Kidney (tissue), 13 donors: ENCODE measurements at regions not wholly inside any gene's neighbourhood (a gene's known extent, or its start where the extent isn't known, plus 50 kb on each side); places are given as distances from the start of the nearest gene placed in this dataset.

Source experiments
- DNase-seq, 5 donors: peaks; one replicate each; pipeline ENCODE4 v3.0.0-alpha.2; 2013 to 2020
- FAIRE-seq: peaks from 2 replicates; lab custom pipeline; 2012; peaks lifted over from hg19 to GRCh38; lab: Jason Lieb, UNC
- H3K27ac ChIP-seq, 2 donors: one replicate each; pipeline ENCODE4 v1.7.0; 2013; ENCODE audit warnings: low read depth in 2 of 2, low read length in 2 of 2, inconsistent platforms in 1 of 2
- H3K27me3 ChIP-seq: one replicate; pipeline ENCODE4 v1.7.1; 2013; ENCODE audit warnings: low read length, inconsistent platforms; ENCODE audit not compliant: control insufficient read depth, insufficient read depth
- H3K36me3 ChIP-seq, 3 donors: one replicate each; pipeline versions ENCODE4 v1.7.0 to v1.7.1; 2013; ENCODE audit warnings: low read length in 3 of 3, control low read depth in 1 of 3, inconsistent platforms in 1 of 3; ENCODE audit not compliant: insufficient read depth in 3 of 3, control insufficient read depth in 2 of 3
- H3K4me1 ChIP-seq, 3 donors: one replicate each; pipeline versions ENCODE4 v1.7.0 to v1.7.1; 2013; ENCODE audit warnings: low read length in 3 of 3, inconsistent platforms in 1 of 3, low read depth in 1 of 3; ENCODE audit not compliant: control insufficient read depth in 2 of 3, insufficient read depth in 2 of 3
- H3K4me3 ChIP-seq, 3 donors: one replicate each; pipeline versions ENCODE4 v1.7.0 to v1.8.1; 2013; ENCODE audit warnings: low read length in 3 of 3, control low read depth in 1 of 3, inconsistent platforms in 1 of 3
- H3K9ac ChIP-seq, 3 donors: one replicate each; pipeline versions ENCODE4 v1.7.0 to v1.7.1; 2013; ENCODE audit warnings: low read length in 3 of 3, control low read depth in 1 of 3, inconsistent platforms in 1 of 3
- H3K9me3 ChIP-seq, 3 donors: one replicate each; pipeline versions ENCODE4 v1.7.0 to v1.7.1; 2013; ENCODE audit warnings: low read length in 3 of 3, control low read depth in 1 of 3, inconsistent platforms in 1 of 3; ENCODE audit not compliant: control insufficient read depth in 2 of 3, insufficient read depth in 1 of 3
- CTCF ChIP-seq: IDR thresholded peaks from 3 replicates; pipeline ENCODE4 v1.5.1; 2012; ENCODE audit warnings: mild to moderate bottlenecking, moderate library complexity, borderline replicate concordance; ENCODE audit not compliant: insufficient read depth; ENCODE audit errors: extremely low read depth
- intact Hi-C: fragments of 100-400 bp; cut with DNase I; formaldehyde crosslinking; loops from one replicate; pipeline ENCODE4 v1.11.1; 2022
- donor health status: control.
- donor health status: control.
- donor health status: control.
- donor health status: control.
- donor health status: control.
- donor health status: DM: yes; HTN: yes; CAD: no.
- donor health status: Normal renal cell carcinoma (clear cell type).

GRCh38 chr10:120403109-120403508, 53.9 kb upstream of the PLPP4 start:
- no peak for TF ChIP-seq CTCF
- no peak overlapping the region for H3K9ac ChIP-seq
- FAIRE-seq: no peak
- no peaks in the 10 kb centered on the region for H3K4me1 ChIP-seq
- H3K27me3 ChIP-seq: no peaks in the 10 kb centered on the region
- no peak for DNase-seq
- no peaks in the 10 kb centered on the region for H3K36me3 ChIP-seq
- no peak overlapping the region for H3K4me3 ChIP-seq
- intact Hi-C loops: no loop called here
- no peaks in the 10 kb centered on the region for H3K9me3 ChIP-seq
- no peak overlapping the region for H3K27ac ChIP-seq

- FAIRE-seq (no peak), DNase-seq (no peak)
- H3K9ac ChIP-seq: no peak overlapping the region
- intact Hi-C loops: no loop called here
- H3K9me3 ChIP-seq: no peaks in the 10 kb centered on the region
- H3K27ac ChIP-seq: no peak overlapping the region
- no peak for TF ChIP-seq CTCF
- H3K27me3 ChIP-seq: no peaks in the 10 kb centered on the region
- no peaks in the 10 kb centered on the region for H3K4me1 ChIP-seq
- H3K4me3 ChIP-seq: no peak overlapping the region
- no peaks in the 10 kb centered on the region for H3K36me3 ChIP-seq
Observed at GRCh38 chr10:120406376-120406775, 50.7 kb upstream of the PLPP4 start.
